ENCODE measurements at regions not wholly inside any gene's neighbourhood (a gene's known extent, or its start where the extent isn't known, plus 50 kb on each side); places are given as distances from the start of the nearest gene placed in this dataset.

GRCh38 chr14:61927060-61927459 is 164.8 kb downstream of the SNAPC1 start:
- TF ChIP-seq CTCF (IDR thresholded peaks at IDR 0.05) (no peak), POLR2A (IDR thresholded peaks at IDR 0.05) (no peak)
